HG02840 (cell line): ENCODE measurements at regions not wholly inside any gene's neighbourhood (a gene's known extent, or its start where the extent isn't known, plus 50 kb on each side); places are given as distances from the start of the nearest gene placed in this dataset.

Source experiments
- ATAC-seq: cut with Tn5 transposase; IDR thresholded peaks from one replicate; pipeline ENCODE4 v1.9.1; 2021; ENCODE audit warnings: mild to moderate bottlenecking, moderate library complexity, moderate number of reproducible peaks; ENCODE audit not compliant: unreplicated experiment, low FRiP score

DNA sequence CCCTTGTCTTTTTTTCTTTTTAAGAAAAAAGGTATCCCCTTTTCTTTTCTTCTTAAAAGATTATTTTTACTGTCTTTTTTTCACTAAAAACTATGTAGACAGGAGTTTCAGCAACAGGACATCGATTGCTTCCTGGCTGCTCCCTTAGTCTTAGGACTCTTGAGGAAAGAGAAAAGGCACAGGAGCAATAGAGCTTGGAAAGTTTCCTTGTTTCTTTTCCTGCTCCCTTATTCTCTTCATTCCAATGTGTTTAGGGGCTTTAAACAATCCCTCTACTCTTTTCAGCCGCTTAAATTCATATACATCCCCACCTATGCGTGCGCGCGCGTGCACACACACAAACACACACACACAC lies 182.2 kb upstream of the FOXN2 start:
- ATAC-seq: no peak

DNA sequence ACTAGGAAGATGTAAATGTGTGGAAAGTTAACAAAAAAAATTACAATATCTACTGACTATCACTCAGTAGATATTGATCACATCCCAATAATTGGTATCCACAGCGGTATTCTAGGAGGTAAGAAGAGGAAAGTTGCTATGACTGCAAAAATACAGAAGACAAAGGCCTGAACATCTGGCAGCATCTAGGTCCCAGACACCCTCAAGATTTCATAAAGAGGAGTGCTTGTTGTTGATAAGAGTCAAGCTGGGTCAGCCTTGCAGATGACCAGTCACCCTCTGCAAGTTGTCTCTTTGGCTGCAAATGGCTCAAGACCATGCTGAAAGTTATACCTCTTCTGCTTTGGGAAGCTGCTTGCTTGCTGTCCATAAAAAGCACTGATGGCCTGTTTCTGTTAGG lies 179.8 kb upstream of the FOXN2 start:
- ATAC-seq: no peak

DNA sequence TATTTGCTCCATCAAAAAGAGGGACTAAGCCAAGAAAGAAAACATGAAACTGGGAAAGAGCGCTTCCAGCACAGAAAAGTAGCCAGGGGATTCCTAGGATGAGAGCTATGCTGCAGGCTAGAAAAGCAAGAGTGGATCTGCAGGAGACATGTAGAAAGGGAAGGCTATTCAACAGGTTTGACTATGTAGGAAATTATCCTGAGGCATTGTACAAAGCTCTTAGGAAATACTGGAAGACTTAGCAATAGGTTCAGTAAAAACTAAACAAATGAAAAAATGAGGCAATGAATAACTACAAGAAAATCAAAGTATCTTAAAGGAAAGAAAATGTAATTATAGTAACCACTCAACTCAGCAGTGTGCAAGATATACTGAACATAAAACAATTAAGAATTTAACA lies 178.7 kb upstream of the FOXN2 start:
- no peak for ATAC-seq

DNA sequence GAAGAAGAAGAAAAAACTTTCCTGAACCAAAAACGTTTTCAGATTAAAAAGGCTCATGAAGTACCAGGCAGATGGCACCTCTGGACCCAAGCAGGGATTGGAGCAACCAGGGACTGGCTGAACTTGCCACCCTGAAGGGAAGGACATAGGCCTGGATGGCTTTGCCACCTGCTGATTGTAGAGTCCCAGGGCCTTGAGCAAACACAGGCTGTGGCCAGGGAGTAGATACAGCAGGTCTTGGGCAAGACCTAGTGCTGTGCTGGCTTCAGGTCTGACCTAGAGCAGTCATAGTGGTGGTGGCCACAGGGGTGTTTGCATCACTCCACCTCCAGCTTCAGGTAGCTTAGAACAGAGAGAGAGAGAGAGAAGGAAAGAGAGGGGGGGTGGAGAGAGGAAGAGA lies 176.7 kb upstream of the FOXN2 start:
- ATAC-seq: no peak

DNA sequence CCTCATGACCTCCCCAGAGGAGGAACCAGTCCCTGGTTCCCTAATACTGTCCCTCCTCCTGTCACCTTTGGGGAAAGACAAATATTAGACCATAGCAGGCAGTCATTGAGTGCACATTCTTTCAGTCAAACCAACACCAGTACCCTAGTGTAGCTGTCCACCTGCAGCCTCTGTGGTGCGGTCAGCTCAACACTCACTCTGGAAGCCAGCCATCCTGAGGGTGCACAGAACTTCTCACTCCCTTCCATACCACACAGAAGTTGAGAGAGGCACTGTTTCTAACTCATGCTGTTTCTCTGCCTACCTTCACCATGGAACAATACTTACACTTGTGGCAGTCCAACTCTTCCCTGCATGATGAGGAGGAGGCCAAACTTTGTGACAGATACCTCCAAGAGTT lies 175.6 kb upstream of the FOXN2 start:
- ATAC-seq: no peak

DNA sequence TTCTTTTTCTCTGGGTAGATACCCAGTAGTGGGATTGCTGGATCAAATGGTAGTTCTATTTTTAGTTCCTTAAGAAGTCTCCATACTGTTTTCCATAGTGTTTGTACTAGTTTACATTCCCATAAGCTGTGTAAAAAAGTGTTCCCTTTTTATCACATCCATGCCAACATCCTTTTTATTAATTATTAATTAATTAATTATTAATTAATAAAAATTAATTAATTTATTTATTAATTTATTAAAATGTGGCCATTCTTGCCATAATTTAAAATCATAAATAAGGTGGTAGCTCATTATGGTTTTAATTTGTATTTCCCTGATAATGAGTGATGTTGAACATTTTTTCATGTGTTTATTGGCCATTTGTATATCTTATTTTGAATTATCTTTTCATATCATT lies 173.9 kb upstream of the FOXN2 start:
- ATAC-seq: no peak

DNA sequence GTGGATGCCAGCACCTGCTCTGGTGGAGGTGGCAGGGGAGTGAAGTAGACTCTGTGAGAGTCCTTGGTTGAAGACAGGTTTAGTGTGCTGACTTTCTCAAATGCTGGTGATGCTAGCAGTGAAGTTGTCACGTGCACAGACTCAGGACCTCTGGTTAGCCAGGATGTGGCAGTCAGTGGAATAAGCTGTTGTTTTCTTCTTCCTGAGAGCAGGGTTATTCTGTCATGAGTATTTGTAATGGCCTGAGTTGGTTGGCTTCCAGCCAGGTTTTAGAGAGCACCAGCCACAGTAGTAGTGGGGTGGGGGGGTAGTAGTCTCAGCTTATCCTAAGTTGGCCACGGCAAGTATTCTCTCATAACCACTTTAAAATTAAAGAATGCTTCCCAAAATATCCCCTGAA lies 169.7 kb upstream of the FOXN2 start:
- ATAC-seq: no peak

DNA sequence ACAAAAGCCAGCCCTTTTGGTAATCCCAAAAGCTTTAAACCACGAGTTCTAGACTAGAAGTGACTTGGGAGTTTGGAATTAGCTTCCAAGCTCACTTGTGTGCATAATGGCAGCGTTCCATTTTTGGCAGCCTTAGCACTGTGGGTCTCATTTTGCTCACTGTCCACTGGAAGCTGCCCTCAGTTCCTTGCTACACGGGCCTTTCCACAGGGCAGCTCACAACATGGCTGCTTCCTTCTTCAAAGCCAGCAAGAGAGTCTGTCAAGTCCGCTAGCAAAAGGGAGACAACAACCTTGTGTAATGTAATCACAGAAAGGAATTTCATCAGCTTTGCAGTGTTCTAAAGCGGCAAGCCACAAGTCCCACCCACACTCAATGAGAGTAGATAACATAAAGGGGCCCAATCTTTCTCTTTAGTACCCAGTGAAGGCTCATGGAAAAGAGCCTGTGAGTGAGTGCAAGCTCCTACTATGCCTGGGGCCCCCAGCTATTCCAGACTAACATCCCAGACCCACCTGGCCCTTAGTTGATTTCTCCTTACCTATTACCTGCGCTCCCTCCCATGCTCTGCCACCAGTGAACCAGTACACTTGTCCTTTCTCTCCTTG lies 168.5 kb upstream of the FOXN2 start:
- no peak for ATAC-seq

DNA sequence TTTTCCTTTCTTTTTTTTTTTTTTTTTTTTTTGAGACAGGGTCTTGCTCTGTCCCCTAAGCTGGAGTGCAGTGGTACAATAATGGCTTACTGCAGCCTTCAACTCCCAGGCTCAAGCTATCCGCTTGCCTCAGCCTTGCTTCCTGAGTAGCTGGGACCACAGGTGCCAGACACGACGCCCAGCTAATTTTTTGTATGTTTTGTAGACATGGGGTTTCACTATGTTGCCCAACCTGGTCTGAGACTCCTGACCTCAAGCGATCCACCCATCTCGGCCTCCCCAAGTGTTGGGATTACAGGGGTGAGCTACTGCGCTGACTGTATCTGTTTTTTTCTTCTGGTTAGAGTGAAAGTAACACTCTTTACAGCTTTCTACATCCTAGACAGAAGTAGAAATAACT lies 167.9 kb upstream of the FOXN2 start:
- ATAC-seq: no peak

DNA sequence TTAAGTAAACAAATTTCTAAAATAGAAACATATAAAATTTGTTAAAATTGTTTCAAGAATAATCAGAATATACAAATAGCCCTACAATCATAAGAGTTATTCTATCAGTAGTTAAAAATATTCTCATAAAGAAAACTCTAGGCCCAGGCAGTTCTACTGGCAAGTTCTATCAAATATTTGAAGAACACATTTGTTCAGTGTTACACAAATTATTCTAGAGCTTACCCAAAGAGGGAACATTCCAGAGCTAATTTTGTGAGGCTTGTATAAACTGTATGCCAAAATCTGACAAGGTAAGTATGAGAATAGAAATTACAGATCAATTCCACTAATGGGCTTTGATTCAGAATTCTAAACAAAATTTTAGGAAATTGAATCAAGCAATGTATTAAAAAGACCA lies 166.8 kb upstream of the FOXN2 start:
- no peak for ATAC-seq

DNA sequence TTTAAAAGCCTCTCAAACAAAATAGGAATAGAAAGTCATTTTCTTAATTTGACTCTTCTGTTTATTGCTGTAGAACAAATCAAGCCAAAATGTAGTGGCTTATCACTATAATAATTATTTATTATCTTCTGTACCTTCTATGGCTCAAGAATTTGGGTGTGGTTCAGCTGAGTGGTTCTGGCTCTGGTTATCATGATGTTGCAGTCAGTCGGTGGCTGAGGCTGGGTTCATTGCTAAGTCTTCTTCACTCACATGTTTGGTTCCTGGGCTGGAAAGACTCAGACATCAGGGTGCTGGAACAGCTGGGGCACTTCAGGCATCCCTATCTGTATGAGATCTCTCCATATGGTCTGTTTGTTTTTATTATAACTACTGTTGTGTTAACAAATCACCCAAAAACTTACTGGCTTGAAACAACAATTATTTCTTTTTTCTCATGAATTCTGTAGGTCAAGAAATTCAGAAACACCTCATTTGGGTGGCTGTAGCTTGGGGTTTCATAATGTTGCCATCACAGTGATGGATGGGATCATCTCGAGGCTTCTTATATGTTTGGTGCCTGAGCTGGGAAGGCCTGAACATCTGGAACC lies 165.5 kb upstream of the FOXN2 start:
- no peak for ATAC-seq

DNA sequence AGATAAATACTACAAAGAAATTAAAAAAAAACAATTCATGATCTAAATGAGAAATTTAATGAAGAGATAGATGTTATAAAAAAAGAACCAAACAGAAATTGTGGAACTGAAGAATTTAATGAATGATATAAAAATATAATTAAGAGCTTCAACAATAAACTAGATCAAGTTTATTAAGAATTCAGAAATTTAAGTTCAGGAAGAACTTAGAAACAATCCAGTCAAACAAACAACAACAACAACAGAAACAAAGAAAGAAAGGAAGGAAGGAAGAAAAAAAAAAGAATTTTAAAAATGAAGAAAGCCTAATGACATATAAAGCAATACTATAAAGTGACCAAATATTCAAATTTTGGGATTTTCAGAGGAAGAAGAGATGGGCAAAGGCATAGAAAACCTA lies 157.3 kb upstream of the FOXN2 start:
- ATAC-seq: no peak

DNA sequence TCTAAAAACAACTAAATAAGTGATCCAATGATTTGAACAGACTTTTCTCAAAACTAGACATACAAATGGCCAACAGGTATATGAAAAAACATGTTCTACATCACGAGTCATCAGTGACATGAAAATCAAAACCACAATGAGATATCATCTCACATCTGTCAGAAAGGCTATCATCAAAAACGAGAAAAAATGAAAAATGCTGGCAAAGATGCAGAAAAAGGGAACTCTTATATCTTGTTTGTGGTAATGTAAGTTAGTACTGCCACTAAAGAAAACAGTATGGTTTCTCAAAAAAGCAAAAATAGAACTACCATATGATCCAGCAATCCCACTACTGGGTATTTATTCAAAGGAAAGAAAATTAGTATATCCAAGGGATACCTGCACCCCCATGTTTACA lies 152.9 kb upstream of the FOXN2 start:
- ATAC-seq: no peak

DNA sequence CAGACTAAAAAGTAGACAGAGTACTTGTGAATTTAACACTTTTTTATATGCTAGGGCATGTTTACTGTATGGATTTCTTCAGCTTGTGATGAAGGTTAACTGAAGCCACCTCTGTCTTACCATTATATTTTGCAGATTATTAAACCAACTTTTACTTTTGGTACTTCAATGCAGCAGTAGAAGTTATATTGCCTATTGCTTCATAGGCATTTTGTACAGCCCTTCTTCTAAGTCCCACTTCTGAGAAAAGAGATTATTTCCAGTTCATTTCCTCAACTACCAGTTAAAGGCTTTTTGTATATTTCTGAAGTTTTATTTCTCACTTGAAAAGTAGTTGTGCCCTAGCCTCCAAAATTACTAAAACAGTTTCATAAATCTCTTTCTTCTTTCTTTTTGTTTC lies 151.7 kb upstream of the FOXN2 start:
- ATAC-seq: no peak

DNA sequence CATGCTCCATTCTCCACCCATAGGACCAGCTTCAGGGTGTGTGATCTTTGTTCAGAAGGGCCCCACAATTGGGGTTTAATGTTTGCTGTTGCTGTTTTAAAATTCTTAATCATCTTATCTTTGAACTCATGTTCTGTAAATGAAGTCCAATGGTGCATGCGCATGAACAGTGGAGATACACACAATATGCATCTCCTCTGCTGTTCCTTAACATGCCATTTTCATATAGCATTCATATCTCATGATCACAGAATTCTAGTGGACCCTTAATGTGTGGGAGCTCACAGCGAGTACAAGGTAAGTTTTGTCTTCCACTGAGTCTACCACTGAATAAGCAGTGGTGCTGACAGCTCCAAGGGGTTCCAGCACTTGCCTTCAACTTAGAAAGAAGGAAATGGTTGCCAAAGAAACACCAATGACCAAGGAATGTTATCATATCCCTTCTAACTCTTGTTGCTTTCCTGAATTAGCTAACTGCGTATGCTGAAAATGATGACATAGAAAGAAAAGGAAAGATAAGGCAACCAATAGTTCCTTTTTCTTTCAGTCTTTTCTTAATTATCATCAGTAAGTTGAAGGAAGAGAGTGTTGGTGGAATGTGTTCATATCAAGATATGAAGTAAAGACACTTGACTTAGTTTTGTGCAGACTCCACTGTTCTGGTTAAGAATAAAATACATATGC lies 149.3 kb upstream of the FOXN2 start:
- no peak for ATAC-seq

DNA sequence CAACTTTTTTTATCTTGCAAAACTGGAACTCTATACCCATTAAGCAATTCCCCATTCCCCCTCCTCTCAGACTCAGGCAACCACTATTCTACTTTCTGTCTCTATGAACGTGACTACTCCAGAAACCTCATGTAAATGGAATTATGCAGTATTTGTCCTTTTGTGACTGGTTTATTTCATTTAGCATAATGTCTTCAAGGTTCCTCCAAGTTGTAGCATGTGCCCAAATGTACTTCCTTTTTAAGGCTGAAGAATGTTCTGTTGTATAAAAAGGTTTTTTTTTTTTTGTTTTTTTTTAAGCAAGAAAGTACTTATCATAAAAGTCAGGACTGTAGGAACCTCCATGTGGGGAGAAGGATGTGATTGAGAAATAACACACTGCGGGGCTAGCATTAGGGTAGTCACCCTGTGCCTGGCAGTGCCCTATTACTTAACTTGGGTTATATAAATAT lies 145.3 kb upstream of the FOXN2 start:
- no peak for ATAC-seq

DNA sequence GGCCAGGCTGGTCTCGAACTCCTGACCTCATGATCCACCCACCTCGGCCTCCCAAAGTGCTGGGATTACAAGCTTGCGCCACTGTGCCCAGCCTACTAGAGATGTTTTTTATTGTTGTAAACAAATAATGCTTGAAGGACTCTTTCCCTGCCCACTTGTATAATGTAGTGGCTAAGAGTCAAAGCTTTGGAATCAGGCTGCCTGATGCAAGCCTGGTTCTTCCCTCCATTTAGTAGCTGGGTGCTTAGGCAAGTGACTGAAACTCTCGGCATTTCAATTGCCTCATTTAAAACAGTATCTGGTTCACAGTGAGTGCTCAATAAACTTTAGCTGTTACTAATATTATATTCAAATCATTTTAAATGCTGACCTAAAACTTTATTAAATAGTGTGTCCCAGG lies 144.2 kb upstream of the FOXN2 start:
- ATAC-seq: no peak

DNA sequence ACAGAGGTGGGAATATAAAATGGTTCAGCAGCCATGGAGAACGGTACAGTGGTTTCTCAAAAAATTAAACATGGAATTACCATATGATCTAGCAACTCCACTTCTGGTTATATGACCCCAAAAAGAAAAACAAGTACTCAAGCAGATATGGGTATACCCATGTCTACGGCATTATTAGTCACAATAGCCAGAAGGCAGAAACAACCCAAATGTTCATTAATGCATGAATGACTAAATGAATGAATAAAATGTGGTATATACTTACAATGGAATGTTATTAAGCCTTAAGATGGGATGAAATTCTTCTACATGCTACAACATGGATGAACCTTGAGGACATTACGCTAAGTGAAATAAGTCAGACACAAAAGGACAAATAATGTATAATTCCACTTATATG lies 141.3 kb upstream of the FOXN2 start:
- ATAC-seq: no peak

DNA sequence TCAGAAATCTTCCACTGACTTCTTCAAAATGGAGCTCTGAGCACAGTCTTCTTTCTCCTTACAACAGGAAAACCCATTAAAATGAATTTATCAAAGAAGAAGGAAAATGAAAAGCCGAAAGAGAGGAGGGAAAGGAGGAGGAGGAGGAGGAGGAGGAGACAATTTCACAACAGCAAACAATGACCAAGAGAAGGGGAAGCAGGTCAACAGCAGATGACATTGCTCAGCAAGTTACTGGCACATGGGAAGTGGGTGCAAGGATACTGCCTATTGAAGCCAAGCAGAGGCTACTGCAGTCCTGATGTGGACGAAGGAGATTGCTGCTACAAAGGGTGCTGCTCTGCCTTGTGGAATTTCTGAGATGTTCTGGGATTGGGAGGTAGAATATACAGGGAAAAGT lies 140.0 kb upstream of the FOXN2 start:
- no peak for ATAC-seq

DNA sequence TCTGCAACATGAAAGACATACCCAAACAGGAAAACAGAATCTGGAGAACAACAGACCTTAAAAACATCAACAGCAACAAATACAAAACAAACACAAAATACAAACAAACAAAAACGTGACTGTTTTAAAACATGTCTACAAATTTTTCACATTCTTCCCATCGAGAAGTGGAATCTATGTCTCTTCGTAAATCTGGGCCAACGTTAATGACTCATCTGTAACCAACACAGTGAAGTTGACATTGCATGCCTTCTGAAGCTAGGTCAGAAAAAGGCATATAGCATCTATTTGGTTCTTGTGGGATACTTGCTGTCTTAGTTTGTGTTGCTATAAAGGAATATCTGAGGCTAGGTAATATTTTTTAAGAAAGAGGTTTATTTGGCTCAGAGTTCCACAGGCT lies 139.2 kb upstream of the FOXN2 start:
- no peak for ATAC-seq

DNA sequence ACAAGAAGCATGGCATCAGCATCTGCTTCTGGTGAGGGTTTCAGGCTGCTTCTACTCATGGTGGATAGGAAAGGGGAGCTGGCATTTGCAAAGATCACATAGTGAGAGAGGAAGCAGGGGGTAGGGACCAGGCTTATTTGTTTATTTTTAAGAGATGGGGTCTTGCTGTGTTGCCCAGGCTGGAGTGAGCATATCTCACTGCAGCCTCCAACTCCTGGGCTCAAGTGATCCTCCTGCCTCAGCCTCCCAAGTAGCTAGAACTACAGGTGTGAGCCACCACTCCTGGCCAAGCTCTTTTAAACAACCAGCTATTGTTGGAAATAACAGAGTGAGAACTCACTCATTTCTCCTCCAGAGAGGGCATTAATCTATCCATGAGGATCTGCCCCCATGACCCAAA lies 138.8 kb upstream of the FOXN2 start:
- no peak for ATAC-seq

DNA sequence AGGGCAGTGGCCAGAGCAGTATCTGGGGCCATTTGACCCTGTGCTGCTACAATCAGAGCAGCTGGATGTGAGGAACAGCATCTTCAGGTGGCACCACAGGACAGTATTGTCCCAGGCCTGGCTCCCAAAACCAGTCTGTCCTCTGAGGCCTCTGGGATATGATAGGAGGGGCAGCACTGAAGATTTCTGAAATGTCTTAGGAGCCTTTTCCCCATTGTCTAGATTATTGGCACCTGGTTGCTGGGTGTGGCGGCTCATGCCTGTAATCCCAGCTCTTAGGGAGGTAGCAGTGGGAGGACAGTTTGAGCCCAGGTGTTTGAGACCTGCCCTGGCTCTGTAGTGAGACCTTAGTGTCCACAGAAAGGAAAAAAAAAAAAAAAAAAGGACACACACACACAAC lies 137.6 kb upstream of the FOXN2 start:
- no peak for ATAC-seq
